ENCODE measurements at regions not wholly inside any gene's neighbourhood (a gene's known extent, or its start where the extent isn't known, plus 50 kb on each side); places are given as distances from the start of the nearest gene placed in this dataset.
A peak's percentile ranks its signal among the peaks of the same experiment; 100 is the strongest.

DNA sequence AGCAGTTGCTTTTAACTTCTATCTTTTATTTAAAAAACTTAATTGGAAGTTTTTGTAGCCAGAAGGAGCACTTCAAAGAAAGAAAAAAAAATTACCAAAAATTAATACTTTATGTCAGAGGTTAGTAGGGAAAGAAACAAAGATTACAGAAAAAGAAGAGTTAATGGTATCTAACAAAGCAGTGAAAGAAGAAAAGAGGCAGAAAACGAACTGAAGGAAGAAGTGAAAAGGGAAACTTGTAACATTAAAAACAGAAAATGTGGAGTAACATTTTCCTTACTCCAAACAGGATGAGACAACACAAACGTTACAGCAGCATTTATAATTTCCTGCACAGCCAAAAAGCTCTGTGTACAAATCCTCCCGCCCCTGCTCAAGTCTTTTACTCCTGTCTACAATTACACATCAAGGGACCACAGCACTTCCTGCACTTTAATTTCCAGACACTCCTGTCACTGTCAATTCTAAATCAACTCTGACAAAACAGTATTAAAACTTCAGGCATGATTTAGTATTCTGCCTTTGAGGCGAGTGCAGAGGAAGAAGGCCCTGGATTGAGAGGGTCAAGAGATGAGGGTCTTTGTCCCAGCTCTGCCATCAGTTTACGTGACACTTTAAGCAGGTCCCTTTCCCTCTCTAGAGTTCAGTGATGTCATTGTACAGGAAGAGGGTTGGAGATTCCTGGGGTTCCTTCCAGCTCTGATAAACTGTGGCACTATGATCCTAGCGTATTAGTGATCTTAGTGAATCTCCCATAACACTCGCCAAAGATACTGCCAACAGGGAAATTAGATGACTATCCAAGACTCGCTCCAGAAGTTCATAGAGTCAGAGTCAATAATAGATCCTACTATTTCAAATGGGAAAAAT is 53.2 kb upstream of the LSM14A start:
- DNase-seq (ENCODE audit: low read depth), result no peak

DNA sequence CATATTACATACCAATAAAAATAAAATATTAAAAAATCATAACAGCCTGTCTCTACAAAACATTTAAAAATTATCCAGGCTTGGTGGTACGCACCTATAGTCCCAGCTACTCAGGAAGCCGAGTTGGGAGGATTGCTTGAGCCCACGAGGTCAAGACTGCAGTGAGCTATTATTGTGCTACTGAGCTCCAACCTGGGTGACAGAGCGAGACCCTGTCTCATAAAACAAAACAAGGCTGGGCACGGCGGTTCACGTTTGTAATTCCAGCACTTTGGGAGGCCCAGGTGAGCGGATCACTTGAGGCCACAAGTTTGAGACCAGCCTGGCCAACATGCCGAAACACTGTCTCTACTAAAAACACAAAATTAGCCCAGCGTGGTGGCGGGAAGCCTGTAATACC is 52.2 kb upstream of the LSM14A start:
- DNase-seq (ENCODE audit: low read depth), result no peak

DNA sequence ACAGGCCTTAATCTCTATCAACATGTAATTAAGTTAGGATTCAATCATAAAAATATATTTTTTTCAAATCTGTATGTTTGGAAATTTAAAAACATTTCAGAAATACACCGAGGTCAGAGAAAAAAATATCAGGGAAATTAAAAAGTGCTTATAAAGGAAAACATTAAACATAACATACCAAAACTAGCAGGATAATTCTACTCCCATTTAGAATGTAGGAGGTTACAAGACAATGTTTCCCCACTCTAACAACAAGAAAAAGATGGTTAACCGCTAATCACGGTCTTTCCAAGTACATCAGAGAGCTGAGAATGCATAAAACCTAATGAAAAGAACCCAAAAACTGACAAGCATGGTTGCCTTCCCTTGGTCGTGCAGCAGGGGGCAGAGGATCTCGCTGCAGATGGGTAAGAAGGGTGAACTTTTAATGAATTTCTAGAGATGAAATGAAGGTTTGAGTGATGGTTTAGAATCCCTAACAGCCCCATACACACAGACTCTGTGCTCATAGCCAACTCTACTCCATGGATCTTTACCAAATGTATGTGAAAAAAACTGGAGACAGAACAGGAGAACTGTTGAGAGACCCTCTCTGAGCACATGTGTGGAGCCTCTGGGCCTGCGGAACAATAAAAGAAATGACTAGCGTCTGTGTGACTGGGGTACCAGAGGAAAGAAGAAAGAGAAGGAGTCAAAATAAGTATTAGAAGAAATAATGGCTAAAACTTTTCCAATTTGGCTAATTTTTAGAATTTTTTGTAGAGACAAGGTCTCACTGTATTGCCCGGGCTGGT is 51.3 kb upstream of the LSM14A start:
- DNase-seq (ENCODE audit: low read depth), result peak; percentile 37
